ENCODE measurements at regions not wholly inside any gene's neighbourhood (a gene's known extent, or its start where the extent isn't known, plus 50 kb on each side); places are given as distances from the start of the nearest gene placed in this dataset.

DNA sequence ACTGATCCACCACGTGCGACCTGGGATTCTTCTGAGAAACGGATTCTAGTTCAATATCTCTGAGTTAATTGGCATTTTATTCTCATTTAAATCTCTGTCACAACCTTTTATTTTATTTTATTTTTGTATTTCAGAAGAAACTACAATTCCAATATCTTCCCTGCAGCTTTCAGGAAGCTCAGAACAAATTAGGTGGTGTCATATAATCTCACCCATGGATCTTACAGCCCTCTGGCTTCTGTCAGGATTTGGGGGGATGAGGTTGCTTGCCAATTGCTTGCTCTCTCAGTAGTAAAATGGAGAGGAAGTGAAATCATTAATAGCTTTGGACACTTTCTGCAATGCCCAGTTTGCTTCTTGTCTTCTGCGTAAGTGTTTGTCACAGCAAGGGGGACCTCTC, 205.4 kb downstream of the TLE3 start:
- TF ChIP-seq, protein P1, sequence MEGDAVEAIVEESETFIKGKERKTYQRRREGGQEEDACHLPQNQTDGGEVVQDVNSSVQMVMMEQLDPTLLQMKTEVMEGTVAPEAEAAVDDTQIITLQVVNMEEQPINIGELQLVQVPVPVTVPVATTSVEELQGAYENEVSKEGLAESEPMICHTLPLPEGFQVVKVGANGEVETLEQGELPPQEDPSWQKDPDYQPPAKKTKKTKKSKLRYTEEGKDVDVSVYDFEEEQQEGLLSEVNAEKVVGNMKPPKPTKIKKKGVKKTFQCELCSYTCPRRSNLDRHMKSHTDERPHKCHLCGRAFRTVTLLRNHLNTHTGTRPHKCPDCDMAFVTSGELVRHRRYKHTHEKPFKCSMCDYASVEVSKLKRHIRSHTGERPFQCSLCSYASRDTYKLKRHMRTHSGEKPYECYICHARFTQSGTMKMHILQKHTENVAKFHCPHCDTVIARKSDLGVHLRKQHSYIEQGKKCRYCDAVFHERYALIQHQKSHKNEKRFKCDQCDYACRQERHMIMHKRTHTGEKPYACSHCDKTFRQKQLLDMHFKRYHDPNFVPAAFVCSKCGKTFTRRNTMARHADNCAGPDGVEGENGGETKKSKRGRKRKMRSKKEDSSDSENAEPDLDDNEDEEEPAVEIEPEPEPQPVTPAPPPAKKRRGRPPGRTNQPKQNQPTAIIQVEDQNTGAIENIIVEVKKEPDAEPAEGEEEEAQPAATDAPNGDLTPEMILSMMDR (IDR thresholded peaks at IDR 0.05; ENCODE audit: low read depth, low read length) = no peak
- no peak overlapping the region for H3K4me3 ChIP-seq (ENCODE audit: low read depth, low read length)

DNA sequence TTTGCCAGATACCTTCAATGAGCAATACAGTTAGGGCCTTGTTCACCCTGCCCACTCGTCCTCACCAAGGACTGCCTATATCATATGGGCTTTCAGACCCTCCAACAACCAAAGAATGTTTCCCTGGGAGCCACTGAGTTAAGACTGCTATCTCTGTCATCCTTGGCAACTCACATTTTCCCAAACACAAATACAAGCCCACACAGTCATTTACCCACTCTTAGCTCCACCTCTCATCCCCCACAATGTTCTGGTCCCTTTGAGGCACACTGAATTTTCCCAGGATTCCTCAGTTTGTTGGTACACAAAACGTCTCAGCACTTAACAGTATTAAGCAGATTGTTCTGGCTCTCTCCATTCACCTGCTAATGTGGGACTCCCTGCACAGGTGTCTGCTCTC, 204.6 kb downstream of the TLE3 start:
- TF ChIP-seq, protein P1 (IDR thresholded peaks at IDR 0.05; ENCODE audit: low read depth, low read length) = no peak

DNA sequence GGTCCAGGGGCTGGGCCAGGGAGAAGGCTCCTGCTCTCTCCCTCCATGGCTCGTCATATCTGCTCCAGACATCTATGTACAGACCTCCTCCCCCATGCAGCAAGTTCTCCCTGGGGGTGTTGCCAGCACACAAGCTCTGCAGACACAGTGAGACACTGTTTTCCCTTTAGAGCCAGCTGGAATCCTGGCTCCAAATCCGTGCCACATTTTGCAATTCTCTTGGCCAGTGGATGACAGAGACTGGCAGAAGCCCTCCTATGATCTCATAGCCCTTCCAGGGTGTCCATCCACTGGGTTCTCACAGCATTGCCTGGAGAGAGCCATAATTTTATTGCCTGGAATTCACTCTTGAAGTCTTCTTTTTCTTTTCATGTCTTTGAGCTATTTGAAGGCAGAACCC, 203.9 kb downstream of the TLE3 start:
- H3K4me3 ChIP-seq (ENCODE audit: low read depth, low read length) = no peak overlapping the region
- TF ChIP-seq, protein P1 (IDR thresholded peaks at IDR 0.05; ENCODE audit: low read depth, low read length) = no peak

More for the DNA sequence above, 204.6 kb downstream of the TLE3 start:
- H3K4me3 ChIP-seq (ENCODE audit: low read depth, low read length) = no peak overlapping the region

DNA sequence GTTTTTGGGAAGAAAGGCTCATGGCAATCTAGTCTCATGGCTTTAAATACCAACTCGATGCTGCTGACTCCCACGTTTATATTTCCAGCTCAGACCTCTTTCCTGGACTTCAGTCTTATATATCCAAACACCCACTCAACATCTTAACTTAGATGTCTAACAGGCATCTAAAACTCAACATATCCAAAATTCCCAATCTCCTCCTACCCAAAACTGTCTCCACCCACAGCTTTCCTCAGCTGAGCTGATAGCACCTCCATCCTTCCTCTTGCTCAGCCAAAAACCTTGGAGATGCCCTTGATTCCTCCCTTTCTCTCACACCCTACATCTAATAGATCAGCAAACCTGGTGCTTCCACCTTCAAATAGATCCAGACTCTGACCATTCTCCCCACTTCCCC, 202.5 kb downstream of the TLE3 start:
- no peak overlapping the region for H3K4me3 ChIP-seq (ENCODE audit: low read depth, low read length)
- TF ChIP-seq, protein P1 (IDR thresholded peaks at IDR 0.05; ENCODE audit: low read depth, low read length) = no peak

DNA sequence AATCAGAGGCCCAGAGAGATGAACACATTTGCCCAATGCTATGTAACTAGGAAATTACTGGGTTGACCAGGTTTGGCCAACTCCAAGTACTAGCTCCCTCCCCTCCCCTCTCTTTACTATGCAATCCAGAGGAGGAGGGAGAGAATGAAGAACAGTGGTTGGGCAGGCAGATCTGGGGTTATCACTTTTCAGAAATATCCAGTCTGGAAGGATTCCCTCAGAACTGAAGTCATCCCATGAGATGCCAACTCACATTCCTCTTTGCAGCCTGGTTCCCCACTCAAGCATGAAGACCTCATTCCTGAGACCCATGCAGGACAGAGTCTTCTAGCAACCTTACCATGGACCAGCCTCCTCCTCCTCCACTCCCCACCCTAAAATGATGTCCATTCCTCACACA, 201.1 kb downstream of the TLE3 start:
- TF ChIP-seq, protein P1 (IDR thresholded peaks at IDR 0.05; ENCODE audit: low read depth, low read length) = no peak
- no peak overlapping the region for H3K4me3 ChIP-seq (ENCODE audit: low read depth, low read length)

DNA sequence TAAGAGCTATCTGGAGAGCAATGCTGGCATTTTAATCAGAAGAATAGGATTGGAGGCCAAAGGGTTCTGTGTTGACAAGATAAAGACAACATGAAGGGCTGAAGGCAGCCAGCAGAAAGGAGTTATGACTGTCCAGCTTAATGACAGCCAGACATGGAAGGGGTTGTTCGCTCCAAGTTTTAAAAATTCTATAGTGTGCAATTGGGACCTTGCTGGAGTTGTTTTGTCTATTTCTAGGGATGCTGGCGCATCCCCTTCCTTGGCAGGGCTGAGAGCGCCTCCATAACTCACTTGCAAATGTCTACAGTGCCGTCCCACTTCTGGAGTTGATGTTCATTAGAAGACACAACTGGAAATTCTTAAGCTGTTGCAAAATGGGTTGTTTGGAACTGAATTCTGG, 200.7 kb downstream of the TLE3 start:
- TF ChIP-seq, protein P1 (IDR thresholded peaks at IDR 0.05; ENCODE audit: low read depth, low read length) = no peak
- H3K4me3 ChIP-seq (ENCODE audit: low read depth, low read length) = no peak overlapping the region

DNA sequence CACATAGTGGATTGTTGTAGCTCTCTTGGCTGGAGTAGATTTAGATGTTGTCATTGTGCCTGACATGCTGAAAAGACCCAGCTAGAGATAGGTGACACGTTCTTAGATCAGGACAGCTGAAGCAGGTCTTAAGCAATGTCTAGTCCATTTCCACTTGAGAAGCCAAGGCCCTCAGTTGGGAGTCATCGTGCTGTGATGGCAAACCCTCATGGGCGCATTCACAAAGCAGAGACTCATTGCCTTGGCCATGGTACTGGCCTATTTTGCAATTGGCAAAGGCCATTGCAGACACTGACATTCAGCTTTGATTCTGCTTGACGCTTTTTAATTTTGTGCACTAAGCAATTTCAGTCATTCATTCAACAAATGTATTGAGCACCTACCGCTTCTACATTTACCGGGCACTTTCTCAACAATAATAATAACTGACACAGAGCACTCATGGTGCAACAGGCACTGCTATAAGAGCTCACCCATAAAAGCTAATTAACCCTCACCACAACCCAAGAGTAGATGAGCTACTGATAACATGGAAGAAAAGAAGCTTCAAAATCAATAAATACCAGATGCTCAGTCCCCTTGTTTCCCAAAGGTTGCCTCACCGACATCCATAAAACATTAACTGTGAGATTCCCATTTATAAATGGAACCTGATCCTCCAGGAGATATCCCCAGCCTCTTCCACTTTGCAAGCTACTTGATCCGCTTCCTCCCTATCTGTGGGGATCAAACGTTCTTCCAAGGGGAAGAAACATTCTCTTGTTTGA, 200.1 kb downstream of the TLE3 start:
- H3K4me3 ChIP-seq (ENCODE audit: low read depth, low read length) = no peak overlapping the region
- TF ChIP-seq, protein P1 (IDR thresholded peaks at IDR 0.05; ENCODE audit: low read depth, low read length) = no peak
